GM19328 (cell line): ENCODE measurements at regions not wholly inside any gene's neighbourhood (a gene's known extent, or its start where the extent isn't known, plus 50 kb on each side); places are given as distances from the start of the nearest gene placed in this dataset.

ENCODE experiments used
- ATAC-seq: cut with Tn5 transposase; IDR thresholded peaks from one replicate; pipeline ENCODE4 v1.9.1; 2021; ENCODE audit warnings: mild to moderate bottlenecking, moderate library complexity; ENCODE audit not compliant: unreplicated experiment

DNA sequence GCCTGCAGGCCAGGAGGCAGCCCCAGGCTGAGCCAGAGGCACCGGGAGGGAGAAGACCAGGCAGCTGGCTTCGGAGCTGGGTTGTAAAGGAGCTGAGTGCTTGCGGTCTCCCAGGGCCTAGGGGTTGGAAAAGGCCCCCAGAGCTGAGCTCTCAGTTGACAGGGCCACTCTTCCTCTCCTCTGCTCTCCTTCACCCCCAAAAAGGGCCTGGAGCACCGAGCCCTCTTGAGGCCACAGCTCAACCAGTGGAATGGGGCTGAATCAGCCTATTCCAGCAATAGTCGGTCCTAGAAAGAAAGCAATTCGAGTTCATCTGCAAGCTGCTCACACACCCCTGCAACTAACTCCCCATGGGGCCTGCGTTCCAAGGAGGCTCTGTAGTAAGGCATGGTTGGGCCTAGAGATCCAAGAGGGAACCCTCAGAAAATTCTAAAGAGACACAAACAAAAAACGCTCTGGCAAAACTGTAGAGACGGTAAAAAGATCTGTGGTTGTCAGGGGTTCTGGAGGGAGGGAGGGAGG is 205.0 kb downstream of the BUD13 start:
- no peak for ATAC-seq

DNA sequence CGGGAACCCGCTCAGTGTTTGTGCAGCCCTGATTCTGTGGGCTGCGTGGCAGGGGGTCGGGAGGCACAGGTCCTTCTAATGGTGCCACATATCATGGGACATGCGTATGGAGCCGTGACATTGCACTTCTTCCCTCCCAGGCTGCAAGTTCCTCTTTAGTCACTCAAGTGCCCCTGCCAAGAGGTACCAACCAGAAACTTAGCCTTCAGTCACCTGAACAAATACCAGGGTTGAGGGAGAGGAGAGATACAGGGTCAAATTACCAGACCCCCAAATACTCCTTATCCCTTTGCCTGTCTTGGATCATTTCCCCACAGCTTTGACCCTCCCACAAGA is 209.1 kb downstream of the BUD13 start:
- no peak for ATAC-seq

- no peak for ATAC-seq
Observed at GRCh38 chr11:116563028-116563711, 209.6 kb downstream of the BUD13 start.

DNA sequence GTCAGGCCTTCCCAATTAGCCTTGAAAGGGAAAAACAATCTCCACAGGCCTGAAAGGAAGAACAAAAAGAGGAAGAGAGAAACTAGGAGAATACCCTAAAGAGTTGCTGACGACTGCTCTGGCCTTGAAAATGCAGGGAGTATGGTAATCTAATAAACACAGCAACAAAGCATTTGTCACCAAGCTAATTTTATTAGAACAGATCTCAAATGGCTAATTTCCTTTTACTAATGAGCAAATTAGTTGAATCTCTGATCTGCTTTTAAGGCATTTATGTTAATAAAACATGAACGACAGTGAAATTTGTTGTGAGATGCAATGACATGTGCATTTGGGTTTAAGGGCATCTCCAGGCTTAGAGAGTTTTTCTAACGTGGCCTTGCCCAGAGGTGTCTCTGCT is 212.2 kb downstream of the BUD13 start:
- ATAC-seq: no peak

DNA sequence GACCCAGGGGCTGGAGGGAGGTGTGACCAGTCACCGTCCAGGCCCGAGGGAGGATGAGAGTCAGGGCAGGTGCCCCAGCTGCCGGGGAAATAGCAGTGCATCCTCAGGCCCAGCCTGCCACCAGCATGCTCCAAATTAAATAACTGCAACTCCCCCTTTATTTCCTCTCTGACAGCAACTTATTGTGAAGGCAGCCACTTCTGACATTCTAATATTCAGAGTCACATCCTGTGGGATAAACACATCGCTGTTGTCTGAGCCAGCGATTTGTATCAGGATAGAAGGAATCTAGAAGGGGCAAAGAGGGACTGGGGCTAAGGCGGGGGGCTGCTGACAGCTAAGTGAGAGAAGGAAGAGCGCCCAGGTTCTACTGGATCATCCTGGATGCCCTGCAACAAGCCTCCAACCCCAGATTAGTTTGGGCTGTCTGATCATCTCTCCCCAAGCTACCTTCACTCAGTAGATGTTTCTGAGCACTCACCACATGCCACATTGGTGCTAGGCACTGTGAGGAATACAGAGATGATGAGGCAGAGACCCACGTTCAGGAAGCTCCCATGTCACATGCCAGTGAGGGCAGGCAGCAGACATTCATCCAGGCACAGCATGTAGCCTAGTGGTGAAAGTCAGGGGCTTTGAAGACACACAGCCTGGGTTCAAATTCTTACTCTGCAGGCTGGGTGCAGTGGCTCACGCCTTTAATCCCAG is 214.1 kb downstream of the BUD13 start:
- ATAC-seq: no peak

DNA sequence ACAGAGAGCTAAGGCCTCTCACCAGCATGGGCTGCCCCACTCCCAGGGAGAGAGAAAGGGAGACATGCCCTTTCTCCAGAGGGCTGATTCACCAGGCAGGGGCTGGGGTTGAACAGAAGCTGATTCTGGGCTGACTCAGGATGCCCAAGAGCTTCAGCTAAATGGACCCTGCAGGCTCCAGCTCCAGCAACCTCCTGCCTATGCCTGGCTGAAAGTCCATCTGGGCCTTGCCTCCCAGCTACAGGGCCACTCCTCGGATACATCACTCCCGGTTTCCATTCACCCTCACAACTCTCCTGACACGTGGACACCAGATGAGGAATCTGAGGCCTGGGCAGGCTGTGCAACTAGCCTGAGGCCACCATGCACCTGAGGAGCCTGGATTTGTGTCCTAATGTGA is 215.5 kb downstream of the BUD13 start:
- no peak for ATAC-seq

GRCh38 chr11:116556483-116556882 is 216.3 kb downstream of the BUD13 start:
- no peak for ATAC-seq

- ATAC-seq: no peak
Observed at GRCh38 chr11:116553482-116553881, 219.3 kb downstream of the BUD13 start.

DNA sequence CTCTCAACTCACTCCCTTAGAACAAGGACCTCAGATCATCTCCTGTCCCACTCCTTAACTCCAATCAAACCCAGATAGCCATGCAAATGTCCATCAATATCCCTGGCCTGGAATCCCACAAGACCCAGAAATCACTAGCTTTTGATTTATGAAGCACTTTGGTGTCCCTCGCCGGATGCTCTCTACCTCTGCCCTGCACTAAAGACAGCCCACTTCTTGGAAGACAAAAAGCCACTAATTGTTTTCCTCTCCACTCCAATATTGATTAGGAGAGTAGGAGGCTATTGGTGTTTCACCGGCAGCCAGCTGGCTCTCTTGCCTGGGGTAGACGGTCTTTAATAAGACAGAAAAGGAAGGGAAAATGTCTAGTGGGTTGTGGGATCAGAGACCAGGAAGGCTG is 221.2 kb downstream of the BUD13 start:
- ATAC-seq: no peak

GRCh38 chr11:116548256-116548655 is 224.5 kb downstream of the BUD13 start:
- ATAC-seq: no peak

GRCh38 chr11:116547571-116547970 is 225.2 kb downstream of the BUD13 start:
- no peak for ATAC-seq

- no peak for ATAC-seq
Observed at GRCh38 chr11:116545912-116546311, 226.9 kb downstream of the BUD13 start.

- ATAC-seq: no peak
Observed at GRCh38 chr11:116544721-116545120, 228.1 kb downstream of the BUD13 start.

DNA sequence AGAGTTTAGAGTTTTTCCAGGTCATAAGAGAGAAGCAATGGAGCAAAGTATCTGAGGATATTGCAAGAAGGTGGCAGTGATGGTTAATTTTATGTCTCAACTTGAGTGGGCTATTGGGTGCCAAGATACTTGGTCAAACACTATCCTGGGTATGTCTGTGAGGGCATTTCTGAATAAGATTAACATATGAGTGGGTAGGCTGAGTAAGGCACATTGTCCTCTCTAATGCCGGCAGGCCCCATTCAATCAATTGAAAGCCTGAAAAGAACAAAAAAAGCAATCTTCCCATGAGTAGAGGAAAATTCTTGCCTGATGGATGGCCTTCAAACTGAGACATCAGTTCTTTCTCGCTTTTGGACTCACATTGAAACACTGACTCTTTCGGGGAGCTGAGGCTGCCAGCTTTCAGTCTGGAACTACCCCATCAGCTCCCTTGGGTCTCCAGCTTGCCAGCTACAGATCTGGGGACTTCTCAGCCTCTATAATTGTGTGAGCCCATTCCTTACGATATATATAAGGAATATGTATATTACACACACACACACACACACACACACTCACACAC is 228.8 kb downstream of the BUD13 start:
- ATAC-seq: no peak

DNA sequence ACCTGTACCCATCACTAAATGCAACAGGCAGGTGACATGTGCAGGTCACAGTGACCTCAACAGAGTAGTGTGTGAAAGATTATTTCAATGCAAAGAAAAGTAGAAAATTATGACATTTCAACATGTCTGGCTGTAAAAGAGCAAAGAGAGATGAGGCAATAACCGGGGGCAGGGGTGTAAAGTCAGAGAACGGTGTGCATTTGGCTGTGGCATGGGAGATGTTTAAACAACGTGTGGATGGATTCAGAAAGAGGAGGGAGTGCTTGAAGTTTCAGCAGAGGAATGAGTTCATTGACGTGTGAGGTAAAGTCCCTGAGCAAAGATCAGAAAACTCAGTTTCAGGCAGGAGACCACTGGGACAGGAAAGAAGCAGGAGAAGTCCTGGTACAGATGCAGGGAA is 229.7 kb downstream of the BUD13 start:
- no peak for ATAC-seq

DNA sequence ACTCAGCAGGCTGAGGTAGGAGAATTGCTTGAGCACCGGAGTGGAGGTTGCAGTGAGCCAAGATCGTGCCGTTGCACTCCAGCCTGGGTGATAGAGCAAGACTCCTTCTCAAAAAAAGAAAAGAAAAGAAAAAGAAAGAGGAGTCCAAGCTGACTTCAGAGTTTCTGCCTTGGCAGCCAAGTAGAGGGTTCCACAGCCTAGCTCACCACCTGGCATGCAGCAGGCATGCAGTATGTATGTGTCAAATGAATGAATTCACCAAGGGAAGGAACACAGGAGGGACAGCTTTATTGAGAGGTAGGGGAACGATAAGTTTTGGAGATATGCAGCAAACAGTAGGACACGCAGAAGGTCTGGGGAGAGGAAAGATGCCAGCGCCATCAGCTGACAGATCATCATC is 230.4 kb downstream of the BUD13 start:
- no peak for ATAC-seq

- no peak for ATAC-seq
Observed at GRCh38 chr11:116541460-116541859, 231.3 kb downstream of the BUD13 start.

DNA sequence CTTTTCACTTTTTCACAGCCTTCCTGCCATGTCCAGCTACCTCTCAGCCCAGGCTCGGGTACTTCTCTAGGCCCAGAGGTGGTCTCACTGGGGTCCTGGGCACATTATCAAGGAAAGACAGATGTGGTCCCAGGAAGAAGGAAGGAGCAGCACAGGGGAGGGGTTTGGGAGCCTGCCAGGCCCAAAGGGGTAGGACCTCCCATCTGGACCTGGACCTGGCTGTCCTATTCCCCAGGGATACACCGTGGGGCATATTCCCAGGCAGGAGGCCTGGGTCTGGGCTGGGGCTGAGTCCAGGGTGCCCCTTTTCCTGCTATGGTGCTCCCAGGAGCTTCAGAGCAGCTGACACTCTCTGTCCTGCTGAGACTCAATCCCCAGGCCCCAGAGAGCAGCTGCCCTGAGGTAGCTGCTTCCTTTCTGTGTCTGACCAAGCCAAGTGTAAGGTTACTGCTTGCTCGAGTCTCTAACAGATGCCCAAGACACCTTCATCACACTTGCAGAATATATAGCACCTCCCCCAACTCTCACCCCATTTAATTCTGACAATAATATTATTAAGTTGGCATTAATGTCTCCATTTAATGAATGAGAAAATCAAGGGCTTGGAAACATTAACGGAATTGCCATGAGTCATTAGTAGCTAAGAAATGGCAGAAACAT is 232.0 kb downstream of the BUD13 start:
- no peak for ATAC-seq

GRCh38 chr11:116539836-116540418 is 232.9 kb downstream of the BUD13 start:
- ATAC-seq: no peak

DNA sequence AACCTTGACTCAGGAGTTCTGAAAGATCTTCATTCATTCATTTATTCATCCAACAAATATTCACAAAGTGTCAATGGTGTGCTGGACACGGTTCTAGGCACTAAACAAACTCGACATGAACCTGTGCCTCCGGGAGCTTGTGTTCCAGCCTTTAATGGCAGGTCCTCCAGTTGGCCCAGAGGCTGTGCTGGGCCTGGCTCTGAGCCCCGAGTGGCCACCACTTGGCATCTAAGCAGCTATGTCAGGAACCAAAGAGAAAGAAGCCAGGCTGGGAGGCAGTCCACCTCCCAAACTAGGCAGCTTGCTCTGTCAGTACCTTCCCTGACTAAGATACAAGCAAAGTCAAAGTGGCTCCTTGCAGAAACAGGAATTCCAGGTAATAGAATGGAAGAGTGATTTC is 233.6 kb downstream of the BUD13 start:
- no peak for ATAC-seq

- no peak for ATAC-seq
Observed at GRCh38 chr11:116538677-116539076, 234.1 kb downstream of the BUD13 start.
